ENCODE measurements at regions not wholly inside any gene's neighbourhood (a gene's known extent, or its start where the extent isn't known, plus 50 kb on each side); places are given as distances from the start of the nearest gene placed in this dataset.

DNA sequence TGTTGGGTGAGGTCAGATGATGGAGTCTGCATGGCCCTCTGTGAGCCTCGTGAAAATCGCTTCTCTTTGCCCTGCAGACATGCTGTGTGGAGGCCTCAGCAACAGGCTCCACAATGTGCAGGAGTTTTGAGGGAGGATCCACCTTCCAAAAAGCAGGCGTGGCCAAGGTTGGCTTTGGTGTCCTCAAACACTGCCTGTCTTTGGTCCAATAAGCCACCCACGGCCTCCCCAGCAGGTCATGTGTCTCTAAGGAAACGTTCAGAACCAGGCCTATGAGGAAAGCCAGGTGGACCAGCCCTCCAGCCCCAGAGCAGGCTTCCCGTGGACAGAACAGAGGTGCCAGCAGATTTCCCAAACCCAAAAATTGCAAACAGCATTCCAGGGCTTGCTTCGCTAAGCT, 340.7 kb upstream of the IRX2 start:
- TF ChIP-seq, protein P1, sequence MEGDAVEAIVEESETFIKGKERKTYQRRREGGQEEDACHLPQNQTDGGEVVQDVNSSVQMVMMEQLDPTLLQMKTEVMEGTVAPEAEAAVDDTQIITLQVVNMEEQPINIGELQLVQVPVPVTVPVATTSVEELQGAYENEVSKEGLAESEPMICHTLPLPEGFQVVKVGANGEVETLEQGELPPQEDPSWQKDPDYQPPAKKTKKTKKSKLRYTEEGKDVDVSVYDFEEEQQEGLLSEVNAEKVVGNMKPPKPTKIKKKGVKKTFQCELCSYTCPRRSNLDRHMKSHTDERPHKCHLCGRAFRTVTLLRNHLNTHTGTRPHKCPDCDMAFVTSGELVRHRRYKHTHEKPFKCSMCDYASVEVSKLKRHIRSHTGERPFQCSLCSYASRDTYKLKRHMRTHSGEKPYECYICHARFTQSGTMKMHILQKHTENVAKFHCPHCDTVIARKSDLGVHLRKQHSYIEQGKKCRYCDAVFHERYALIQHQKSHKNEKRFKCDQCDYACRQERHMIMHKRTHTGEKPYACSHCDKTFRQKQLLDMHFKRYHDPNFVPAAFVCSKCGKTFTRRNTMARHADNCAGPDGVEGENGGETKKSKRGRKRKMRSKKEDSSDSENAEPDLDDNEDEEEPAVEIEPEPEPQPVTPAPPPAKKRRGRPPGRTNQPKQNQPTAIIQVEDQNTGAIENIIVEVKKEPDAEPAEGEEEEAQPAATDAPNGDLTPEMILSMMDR (conservative IDR thresholded peaks at IDR 0.05; ENCODE audit: low read length), result no peak
- no peak for TF ChIP-seq EZH2phosphoT487 (IDR thresholded peaks at IDR 0.05; ENCODE audit: borderline replicate concordance)

Data from Loucy (cell line).